Nephron (organoid): ENCODE measurements at regions not wholly inside any gene's neighbourhood (a gene's known extent, or its start where the extent isn't known, plus 50 kb on each side); places are given as distances from the start of the nearest gene placed in this dataset.

Source experiments
- H3K27ac Mint-ChIP-seq, 3 experiments: 2 replicates each; pipeline ENCODE4 v1.8.0; 2020; ENCODE audit warnings: mixed read lengths in 3 of 3, mild to moderate bottlenecking in 2 of 3, moderate library complexity in 1 of 3
- H3K27me3 Mint-ChIP-seq: 2 replicates; pipeline ENCODE4 v1.8.0; 2021; ENCODE audit warnings: low read depth, mild to moderate bottlenecking, moderate library complexity, mixed read lengths
- H3K36me3 Mint-ChIP-seq: 2 replicates; pipeline ENCODE4 v1.8.0; 2020; ENCODE audit warnings: low read depth, mixed read lengths
- H3K4me1 Mint-ChIP-seq: 2 replicates; pipeline ENCODE4 v1.8.0; 2020; ENCODE audit warnings: mixed read lengths
- H3K4me3 Mint-ChIP-seq, 3 experiments: 2 replicates each; pipeline ENCODE4 v1.8.0; 2020; ENCODE audit warnings: mild to moderate bottlenecking in 3 of 3, mixed read lengths in 3 of 3, moderate library complexity in 2 of 3
- H3K9me3 Mint-ChIP-seq: 2 replicates; pipeline ENCODE4 v1.8.0; 2020; ENCODE audit warnings: mixed read lengths
- TF ChIP-seq, protein P1 (sequence below), 3 experiments: fragments of 200-600 bp; sonication (generic); IDR thresholded peaks; one replicate each; pipeline ENCODE4 v1.5.0; 2021; ENCODE audit warnings: antibody characterized with exemption in 3 of 3; ENCODE audit not compliant: unreplicated experiment in 3 of 3

DNA sequence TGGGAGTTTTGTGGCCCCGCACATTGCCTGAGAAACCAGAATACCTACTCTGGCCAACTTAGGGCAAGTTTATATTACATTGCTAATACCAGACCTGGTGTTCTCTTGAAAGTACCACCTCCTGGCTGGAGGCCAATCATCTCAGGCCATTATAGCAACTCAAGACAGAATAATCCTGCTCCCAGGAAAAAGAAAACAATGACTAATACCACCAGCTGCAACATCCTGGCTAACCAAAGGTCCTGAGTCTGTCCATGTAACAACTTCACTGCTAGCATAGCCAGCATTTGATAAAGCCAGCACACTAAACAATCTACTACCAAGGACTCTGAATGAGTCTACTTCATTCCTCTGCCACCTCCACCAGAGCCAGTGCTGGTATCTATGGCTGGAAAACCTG lies 1298.7 kb upstream of the CNTN5 start:
- TF ChIP-seq, protein P1, sequence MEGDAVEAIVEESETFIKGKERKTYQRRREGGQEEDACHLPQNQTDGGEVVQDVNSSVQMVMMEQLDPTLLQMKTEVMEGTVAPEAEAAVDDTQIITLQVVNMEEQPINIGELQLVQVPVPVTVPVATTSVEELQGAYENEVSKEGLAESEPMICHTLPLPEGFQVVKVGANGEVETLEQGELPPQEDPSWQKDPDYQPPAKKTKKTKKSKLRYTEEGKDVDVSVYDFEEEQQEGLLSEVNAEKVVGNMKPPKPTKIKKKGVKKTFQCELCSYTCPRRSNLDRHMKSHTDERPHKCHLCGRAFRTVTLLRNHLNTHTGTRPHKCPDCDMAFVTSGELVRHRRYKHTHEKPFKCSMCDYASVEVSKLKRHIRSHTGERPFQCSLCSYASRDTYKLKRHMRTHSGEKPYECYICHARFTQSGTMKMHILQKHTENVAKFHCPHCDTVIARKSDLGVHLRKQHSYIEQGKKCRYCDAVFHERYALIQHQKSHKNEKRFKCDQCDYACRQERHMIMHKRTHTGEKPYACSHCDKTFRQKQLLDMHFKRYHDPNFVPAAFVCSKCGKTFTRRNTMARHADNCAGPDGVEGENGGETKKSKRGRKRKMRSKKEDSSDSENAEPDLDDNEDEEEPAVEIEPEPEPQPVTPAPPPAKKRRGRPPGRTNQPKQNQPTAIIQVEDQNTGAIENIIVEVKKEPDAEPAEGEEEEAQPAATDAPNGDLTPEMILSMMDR (IDR thresholded peaks at IDR 0.05; ENCODE audit: unreplicated experiment in 3 of 3) = no peak
- Mint-ChIP-seq H3K9me3 (no peaks in the 10 kb centered on the region), H3K27me3 (no peaks in the 10 kb centered on the region), H3K36me3 (no peaks in the 10 kb centered on the region), H3K27ac (peak overlapping the region in 1 of 3 experiments; percentile 11), H3K4me3 (no peak overlapping the region), H3K4me1 (no peaks in the 10 kb centered on the region)

DNA sequence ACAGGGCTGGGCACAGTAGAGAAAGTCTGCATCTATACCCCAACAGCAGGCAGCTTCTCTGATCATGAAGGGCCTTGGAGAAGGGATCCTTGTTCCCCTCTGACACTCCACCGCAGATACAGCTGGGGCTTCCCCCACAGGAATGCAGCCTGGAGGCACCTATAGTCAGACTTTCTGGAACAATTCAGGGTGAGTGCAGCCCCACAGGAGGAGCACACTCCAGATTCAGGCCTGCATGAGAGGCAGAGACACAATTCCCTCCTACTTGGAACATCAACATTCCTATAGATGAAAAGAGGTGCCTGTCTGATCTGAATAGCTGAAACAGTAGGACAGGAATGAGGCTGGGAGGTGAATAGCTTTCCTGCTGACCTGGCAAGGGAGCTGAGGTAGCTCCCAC lies 1298.0 kb upstream of the CNTN5 start:
- no peaks in the 10 kb centered on the region for H3K27me3 Mint-ChIP-seq
- H3K9me3 Mint-ChIP-seq = no peaks in the 10 kb centered on the region
- no peak overlapping the region for H3K4me3 Mint-ChIP-seq
- TF ChIP-seq, protein P1 (IDR thresholded peaks at IDR 0.05; ENCODE audit: unreplicated experiment in 3 of 3) = no peak
- no peaks in the 10 kb centered on the region for H3K36me3 Mint-ChIP-seq
- H3K27ac Mint-ChIP-seq = no peak overlapping the region
- no peaks in the 10 kb centered on the region for H3K4me1 Mint-ChIP-seq

DNA sequence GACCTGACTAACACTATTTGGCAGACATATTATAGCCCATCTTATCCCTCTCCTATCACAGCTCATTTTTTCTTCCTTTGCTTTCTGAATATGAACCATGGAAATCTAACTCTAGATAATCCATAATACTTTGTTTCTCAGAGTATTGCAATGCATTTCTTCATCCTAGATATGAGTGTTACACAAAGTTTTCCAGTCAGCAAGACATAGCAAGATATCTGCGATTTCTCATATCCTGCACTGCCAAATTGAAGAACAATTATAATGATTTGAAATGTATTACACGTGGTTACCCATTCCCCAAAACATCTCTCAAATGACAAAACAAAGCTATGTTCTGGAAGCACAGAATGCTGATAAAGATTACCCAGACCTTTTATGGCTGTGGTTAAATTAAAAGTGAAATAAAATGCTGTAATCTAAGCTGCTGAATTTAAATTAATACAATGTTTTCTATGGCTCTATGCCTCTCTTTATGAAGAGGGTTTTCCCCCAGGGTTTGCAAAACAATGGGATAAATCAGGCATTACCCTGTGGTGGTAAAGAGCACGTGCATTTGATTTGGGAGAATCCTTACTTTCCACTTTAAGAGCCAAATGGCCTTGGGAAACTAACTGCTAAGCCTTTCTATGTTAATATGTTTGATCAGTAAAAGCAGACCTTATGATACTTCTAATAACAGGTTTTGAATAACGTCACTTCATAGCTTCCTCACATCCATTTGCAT lies 1291.0 kb upstream of the CNTN5 start:
- Mint-ChIP-seq H3K36me3 (no peaks in the 10 kb centered on the region), H3K4me3 (no peak overlapping the region), H3K9me3 (peaks cover 20% of the 10 kb centered on the region), H3K27me3 (no peaks in the 10 kb centered on the region), H3K4me1 (no peaks in the 10 kb centered on the region), H3K27ac (peak overlapping the region in 1 of 3 experiments; percentile 55)
- TF ChIP-seq, protein P1 (IDR thresholded peaks at IDR 0.05; ENCODE audit: unreplicated experiment in 3 of 3) = no peak

DNA sequence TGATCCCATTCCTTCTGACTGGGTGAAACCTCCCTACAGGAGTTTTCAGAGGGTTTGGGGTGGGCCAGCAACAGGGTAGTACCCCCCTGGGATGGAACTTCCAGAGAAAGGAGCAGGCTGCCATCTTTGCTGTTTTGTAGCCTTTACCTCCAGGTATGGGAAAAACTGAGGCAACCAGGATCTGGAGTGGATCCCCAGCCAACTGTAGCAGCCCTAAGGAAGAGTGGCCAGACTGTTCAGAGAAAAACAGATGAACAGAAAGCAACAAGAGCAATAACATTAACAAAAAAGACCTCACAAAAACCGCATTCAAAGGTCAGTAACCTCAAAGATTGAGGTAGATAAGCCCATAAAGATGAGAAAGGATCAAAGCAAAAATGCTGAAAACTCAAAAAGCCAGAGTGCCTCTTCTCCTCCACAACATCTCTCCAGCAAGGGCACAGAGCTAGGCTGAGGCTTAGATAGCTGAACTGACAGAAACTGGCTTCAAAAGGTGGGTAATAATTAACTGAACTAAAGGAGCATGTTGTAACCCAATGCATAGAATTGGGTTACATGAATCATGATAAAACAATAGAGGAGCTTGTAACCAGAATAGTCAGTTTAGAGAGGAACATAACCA lies 1288.6 kb upstream of the CNTN5 start:
- no peaks in the 10 kb centered on the region for H3K4me1 Mint-ChIP-seq
- H3K4me3 Mint-ChIP-seq = no peak overlapping the region
- H3K36me3 Mint-ChIP-seq = no peaks in the 10 kb centered on the region
- TF ChIP-seq, protein P1 (IDR thresholded peaks at IDR 0.05; ENCODE audit: unreplicated experiment in 3 of 3) = no peak
- no peaks in the 10 kb centered on the region for H3K27me3 Mint-ChIP-seq
- peaks cover 35% of the 10 kb centered on the region for H3K9me3 Mint-ChIP-seq
- peak overlapping the region; percentile 12 to 61 (median 51) for H3K27ac Mint-ChIP-seq

DNA sequence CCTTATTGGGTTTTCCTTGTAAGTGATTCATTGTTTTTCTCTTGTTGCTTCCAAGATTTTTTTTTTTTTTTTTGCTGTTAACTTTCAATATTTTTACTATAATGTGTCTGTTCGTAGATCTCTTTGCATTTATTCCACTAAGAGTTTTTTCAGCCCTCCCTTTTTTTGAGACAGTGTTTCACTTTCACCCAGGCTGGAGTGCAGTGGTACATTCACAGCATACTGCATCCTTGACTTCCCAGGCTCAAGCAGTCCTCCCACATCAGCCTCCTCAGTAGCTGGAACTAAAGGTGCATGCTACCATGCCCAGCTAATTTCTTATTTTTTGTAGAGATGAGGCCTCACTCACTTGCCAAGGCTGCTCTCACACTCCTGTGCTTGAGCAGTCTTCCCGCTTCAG lies 1282.0 kb upstream of the CNTN5 start:
- no peaks in the 10 kb centered on the region for H3K27me3 Mint-ChIP-seq
- H3K4me3 Mint-ChIP-seq = no peak overlapping the region
- peaks cover 5% of the 10 kb centered on the region for H3K36me3 Mint-ChIP-seq
- TF ChIP-seq, protein P1 (IDR thresholded peaks at IDR 0.05; ENCODE audit: unreplicated experiment in 3 of 3) = no peak
- peaks cover 39% of the 10 kb centered on the region for H3K9me3 Mint-ChIP-seq
- H3K4me1 Mint-ChIP-seq = peaks cover 7% of the 10 kb centered on the region
- peak overlapping the region; percentile 92 to 95 (median 93) for H3K27ac Mint-ChIP-seq
